GM19351 (cell line): ENCODE measurements at regions not wholly inside any gene's neighbourhood (a gene's known extent, or its start where the extent isn't known, plus 50 kb on each side); places are given as distances from the start of the nearest gene placed in this dataset.

Experiments
- ATAC-seq: cut with Tn5 transposase; IDR thresholded peaks from one replicate; pipeline ENCODE4 v1.9.1; 2021; ENCODE audit warnings: mild to moderate bottlenecking, moderate library complexity; ENCODE audit not compliant: unreplicated experiment

DNA sequence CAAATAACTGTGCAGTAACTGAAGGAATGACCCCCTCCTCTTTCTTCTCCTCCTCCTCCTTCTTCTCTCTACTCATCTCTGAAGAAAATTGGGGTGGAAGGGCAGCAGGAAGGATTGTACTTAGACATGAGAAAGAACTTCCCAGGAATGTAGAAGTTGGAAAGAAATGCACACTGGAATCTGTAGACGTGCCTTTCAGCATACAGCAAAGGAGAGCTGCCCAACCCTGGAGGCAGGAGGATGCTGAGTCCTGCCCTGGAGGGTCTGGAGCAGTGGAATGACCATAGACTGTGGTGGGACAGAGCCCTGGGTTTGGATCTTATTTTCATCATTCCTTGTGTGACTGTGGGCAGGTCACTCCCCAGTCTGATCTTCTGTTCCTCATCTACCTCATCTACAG lies 80.1 kb downstream of the PJA1 start:
- no peak for ATAC-seq

DNA sequence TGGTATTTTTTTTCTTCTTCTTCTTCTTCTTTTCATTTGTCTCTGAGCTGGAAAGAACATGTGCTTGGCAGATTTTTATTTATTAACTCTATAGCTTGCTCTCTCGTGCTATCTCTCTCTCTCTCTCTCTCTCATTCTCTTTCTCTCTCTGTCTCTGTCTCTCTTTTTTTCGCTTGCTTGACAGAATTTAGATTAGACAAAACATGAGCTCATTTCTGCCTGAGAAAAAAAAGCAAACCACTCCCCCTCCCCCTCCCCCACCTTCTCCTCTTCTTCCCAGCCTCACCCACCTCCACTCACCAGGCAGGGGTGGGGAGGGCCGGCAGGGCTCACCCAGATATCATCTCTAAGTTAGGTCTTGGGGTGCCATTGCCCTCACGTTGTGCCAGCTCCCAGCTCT lies 81.5 kb downstream of the PJA1 start:
- ATAC-seq, result no peak

GRCh38 chrX:69083361-69083760 lies 81.9 kb downstream of the PJA1 start:
- no peak for ATAC-seq

DNA sequence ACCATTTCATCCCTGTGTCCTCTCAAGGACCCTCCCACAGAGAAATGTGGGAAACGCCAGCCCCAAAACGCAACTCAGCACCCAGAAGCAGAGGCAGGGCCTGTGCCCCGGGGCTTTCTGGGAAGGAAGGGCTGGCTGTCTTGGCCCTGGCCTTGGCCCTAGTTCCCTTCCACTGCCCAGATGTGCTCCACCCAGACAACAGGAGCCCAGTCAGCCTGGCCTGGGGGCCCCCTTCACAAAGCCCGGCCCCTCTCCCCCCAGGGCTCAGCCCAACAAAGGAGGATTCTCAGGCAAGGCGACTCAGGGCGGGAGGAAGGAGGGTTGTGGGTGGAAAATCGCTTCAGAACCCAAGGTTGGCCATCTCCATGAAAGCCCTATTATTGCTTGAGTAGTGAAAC lies 82.5 kb downstream of the PJA1 start:
- no peak for ATAC-seq

DNA sequence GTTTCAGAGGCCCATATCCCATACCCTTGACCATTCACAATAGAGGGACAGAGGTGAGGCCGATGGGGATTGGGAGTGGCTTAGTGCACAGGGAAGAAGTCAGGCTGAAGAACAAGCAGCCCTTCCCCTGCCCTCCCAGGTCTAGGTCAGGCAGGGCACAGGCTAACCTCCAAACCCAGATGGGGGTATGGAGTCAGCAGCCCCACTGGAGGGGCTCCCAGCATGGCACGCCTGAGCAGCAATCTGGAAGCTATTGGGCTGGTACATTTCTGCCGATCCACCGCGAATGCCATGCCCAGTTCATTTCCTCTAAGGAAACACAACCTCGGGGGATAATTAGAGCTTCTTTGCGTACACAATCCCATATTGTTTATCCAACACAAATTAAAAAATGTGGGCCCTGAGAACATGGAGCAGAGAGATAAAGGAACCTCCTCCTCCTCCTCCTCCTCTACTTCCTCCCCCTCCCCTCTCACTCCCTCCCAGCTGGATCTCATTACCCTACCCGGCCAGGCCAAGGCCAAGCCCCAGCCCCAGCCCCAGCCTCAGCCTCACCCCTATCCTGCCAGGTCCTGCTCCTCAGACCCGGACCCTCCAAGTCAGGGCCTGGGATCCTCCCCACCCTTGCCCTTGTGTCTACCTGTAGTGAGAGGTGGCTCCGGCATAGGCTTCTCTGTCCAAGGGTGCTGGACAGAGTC lies 83.0 kb downstream of the PJA1 start:
- ATAC-seq, result no peak

GRCh38 chrX:69080855-69081465 lies 84.3 kb downstream of the PJA1 start:
- ATAC-seq, result no peak

GRCh38 chrX:69079268-69079667 lies 86.0 kb downstream of the PJA1 start:
- ATAC-seq, result no peak

GRCh38 chrX:69077895-69078455 lies 87.3 kb downstream of the PJA1 start:
- no peak for ATAC-seq

GRCh38 chrX:69076088-69076487 lies 89.2 kb downstream of the PJA1 start:
- no peak for ATAC-seq

DNA sequence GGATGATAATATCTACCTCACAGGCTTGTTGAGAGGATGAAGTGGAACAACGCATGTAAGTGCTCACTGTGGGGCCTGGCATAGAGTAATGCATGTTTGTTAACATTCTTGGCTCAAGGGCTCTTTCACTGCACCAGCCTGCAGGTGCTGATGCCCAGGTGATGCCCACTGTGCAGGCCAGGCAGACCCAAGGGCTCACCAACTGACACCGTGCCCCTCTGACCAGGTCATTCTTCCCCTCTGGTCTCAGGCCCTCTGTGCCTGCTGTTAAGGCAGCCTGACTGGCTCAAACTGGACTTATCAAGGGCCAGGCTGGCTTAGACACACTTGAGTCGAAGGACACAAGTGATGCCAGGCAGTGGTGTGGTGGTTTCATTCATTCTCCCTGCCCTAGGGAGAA lies 90.5 kb downstream of the PJA1 start:
- ATAC-seq, result no peak

- ATAC-seq, result no peak
These were observed 91.5 kb downstream of the PJA1 start for GRCh38 chrX:69073721-69074120.

- no peak for ATAC-seq
These were observed 92.0 kb downstream of the PJA1 start for GRCh38 chrX:69073241-69073640.

- ATAC-seq, result no peak
These were observed 92.7 kb downstream of the PJA1 start for GRCh38 chrX:69072486-69073006.

GRCh38 chrX:69070949-69071650 lies 94.2 kb downstream of the PJA1 start:
- ATAC-seq, result no peak

DNA sequence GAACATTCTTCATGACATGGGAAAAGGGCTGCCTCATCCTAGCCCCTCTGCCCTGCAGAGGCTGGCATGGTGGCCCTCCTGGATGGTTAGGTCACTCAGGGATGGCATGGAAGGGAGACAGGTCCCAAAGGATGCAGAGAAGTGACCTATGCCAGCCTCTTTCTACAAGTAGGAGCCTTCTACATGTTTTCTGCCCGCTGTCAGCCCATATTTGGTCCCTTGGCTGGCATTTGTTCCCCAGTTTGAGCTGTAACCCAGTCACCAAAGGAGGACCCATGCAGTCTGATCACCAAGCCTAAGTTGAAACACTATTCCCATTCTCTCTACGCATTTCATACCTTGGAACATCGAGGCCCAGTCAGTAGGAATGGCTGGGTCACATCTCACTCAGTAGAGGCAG lies 95.4 kb downstream of the PJA1 start:
- ATAC-seq, result no peak

- no peak for ATAC-seq
These were observed 96.2 kb downstream of the PJA1 start for GRCh38 chrX:69069086-69069445.

DNA sequence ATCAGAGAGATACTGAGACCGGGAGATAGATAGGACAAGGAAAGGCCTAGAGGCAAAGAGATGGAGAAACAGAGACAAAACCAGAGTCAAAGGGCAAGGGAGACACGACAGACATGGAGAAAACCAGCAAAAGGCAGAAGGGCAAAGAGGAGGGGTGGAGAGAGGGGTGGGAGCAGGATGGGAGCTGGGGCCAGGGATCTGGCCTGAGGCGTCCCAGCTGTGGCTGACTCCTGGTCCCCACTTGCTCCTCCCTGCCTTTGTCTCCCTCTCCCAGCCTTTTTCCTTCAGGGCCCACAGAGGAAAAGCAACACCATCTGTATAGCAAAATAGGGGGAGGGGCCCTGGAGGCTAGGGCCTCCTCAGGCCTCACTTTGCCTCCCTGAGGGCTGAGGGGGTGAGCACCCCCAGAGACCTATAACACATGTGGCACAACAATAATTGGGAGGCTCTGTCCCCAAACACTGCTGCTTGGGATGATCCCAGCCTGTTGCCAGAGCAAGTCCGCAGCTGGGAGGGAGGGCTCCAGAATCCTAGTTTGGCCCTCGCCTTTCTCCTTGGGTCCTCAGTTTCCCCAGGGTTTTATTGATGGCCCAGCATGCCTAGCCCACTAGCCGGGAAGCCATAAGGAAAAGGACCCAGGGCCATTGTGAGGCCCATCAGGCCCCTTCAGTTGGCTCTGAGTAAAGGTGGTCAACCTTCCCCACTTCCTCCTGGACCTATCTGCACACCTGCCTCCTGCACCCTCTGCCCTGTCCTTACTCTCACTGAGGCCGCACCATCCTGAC lies 96.8 kb downstream of the PJA1 start:
- ATAC-seq, result no peak

DNA sequence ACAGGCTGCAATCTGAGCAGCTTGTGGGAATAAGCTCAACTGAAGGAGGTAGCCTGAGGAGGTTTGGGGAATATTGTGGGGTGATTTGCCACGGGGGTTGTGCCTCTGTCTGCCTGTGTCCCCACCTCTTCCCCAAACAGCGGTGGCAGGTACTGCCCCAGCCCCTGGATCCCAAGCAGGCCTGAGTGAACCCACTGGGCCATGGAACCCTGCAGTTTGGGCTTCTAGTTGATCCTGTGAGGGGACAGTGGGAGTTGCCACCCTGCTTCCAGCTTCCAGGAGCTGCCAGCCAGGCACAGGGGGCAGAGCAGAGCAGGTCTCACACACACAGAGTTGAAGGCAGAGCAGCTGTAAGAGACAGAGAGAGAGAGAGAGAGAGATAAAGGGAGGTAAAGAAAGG lies 97.4 kb downstream of the PJA1 start:
- no peak for ATAC-seq

DNA sequence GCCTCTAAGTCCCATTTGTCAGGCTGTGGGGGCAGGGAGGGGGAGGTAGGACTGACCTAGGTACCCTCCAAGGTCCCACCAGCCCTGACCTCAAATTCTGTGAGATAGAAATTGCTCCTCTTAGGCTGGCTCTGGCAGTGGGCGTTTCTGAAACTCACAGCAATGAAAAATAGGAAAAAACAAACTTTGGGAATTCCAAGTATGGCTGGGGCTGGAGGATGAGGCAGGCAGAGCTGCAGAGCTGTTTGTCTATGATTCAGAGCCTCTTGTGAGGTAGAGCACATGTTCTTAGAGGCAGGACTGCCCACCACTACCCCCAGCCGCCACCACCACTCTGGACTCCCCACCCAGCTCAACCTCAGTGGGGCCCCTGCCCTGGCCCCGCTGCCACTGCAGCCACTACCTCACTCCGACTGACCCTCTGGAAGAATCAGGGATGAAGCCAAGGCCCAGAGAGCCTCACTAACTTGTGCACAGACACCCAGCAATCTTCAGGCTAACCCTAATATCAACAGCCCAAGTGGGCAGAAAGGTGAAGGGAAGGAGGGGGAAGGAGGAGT lies 98.2 kb downstream of the PJA1 start:
- no peak for ATAC-seq

GRCh38 chrX:69066021-69066757 lies 99.1 kb downstream of the PJA1 start:
- ATAC-seq, result no peak
